IMR-90 (cell line): ENCODE measurements at regions not wholly inside any gene's neighbourhood (a gene's known extent, or its start where the extent isn't known, plus 50 kb on each side); places are given as distances from the start of the nearest gene placed in this dataset.

Experiments used
- ATAC-seq: fragments of 200-7000 bp; cut with Tn5 transposase; 2 replicates; pipeline ENCODE4 v1.9.1; 2020; ENCODE audit warnings: low read depth, mild to moderate bottlenecking, moderate library complexity
- BruUV-seq: library from RNA; stranded (reverse); fragments of 400-500 nt; replicated peaks from 2 replicates; lab custom pipeline; 2021; lab: Mats Ljungman, UMichigan
- CTCF ChIA-PET: fragments of 300-600 bp; formaldehyde crosslinking; extraction: SDS; loops from one replicate; lab custom pipeline; 2021; ENCODE audit warnings: antibody characterized with exemption; lab: Yijun Ruan, JAX
- POLR2A ChIA-PET: fragments of 300-600 bp; sonication (Branson Sonifier 250); formaldehyde crosslinking; loops from one replicate; lab custom pipeline; 2022; ENCODE audit warnings: antibody characterized with exemption; ENCODE audit not compliant: unreplicated experiment; lab: Charles Lee
- DNase-seq: peaks from one replicate; pipeline ENCODE4 v3.0.0; 2013
- H2AFZ ChIP-seq: replicated peaks from 2 replicates; pipeline ENCODE3; 2013; ENCODE audit warnings: low read length, mild to moderate bottlenecking; ENCODE audit not compliant: poor library complexity
- H2AK5ac ChIP-seq: 2 replicates; pipeline ENCODE4 v1.6.1; 2013; ENCODE audit warnings: low read depth, low read length, inconsistent platforms
- H2AK9ac ChIP-seq: replicated peaks from 2 replicates; pipeline ENCODE3; 2013; ENCODE audit warnings: mild to moderate bottlenecking, low read depth, low read length, moderate library complexity; ENCODE audit not compliant: poor library complexity
- H2BK120ac ChIP-seq: 2 replicates; pipeline ENCODE4 v1.6.1; 2013; ENCODE audit warnings: low read depth, low read length, inconsistent platforms
- H2BK15ac ChIP-seq: 3 replicates; pipeline ENCODE4 v1.6.1; 2013; ENCODE audit warnings: low read depth, low read length, inconsistent platforms
- H2BK20ac ChIP-seq: 2 replicates; pipeline ENCODE4 v1.6.1; 2013; ENCODE audit warnings: low read depth, mild to moderate bottlenecking, inconsistent platforms, low read length, moderate library complexity
- H2BK5ac ChIP-seq: 2 replicates; pipeline ENCODE4 v1.6.1; 2013; ENCODE audit warnings: mild to moderate bottlenecking, low read depth, low read length, inconsistent platforms; ENCODE audit not compliant: poor library complexity, severe bottlenecking
- H3K14ac ChIP-seq: replicated peaks from 2 replicates; pipeline ENCODE4 v1.6.1; 2013; ENCODE audit warnings: low read depth, low read length, inconsistent platforms
- H3K18ac ChIP-seq: 2 replicates; pipeline ENCODE4 v1.6.1; 2013; ENCODE audit warnings: low read depth, low read length, control low read depth
- H3K23ac ChIP-seq: 2 replicates; pipeline ENCODE4 v1.6.1; 2013; ENCODE audit warnings: low read depth, low read length, inconsistent platforms
- H3K27ac ChIP-seq: 2 replicates; pipeline ENCODE4 v1.5.1; 2013; ENCODE audit warnings: mild to moderate bottlenecking, control low read depth, low read length; ENCODE audit not compliant: insufficient read depth
- H3K27me3 ChIP-seq: 2 replicates; pipeline ENCODE4 v1.6.1; 2013; ENCODE audit warnings: low read length; ENCODE audit not compliant: control insufficient read depth, insufficient read depth
- H3K36me3 ChIP-seq: 2 replicates; pipeline ENCODE4 v1.6.1; 2013; ENCODE audit warnings: low read length, mixed read lengths; ENCODE audit not compliant: control insufficient read depth, insufficient read depth
- H3K4ac ChIP-seq: 2 replicates; pipeline ENCODE4 v1.6.1; 2013; ENCODE audit warnings: low read depth, low read length, inconsistent platforms
- H3K4me1 ChIP-seq: 2 replicates; pipeline ENCODE4 v1.6.1; 2013; ENCODE audit warnings: low read length, mixed read lengths; ENCODE audit not compliant: control insufficient read depth, insufficient read depth
- H3K4me2 ChIP-seq: 2 replicates; pipeline ENCODE4 v1.6.1; 2013; ENCODE audit warnings: low read depth, mild to moderate bottlenecking, control low read depth, low read length, moderate library complexity
- H3K4me3 ChIP-seq: 2 replicates; pipeline ENCODE4 v1.5.1; 2013; ENCODE audit warnings: low read depth, mild to moderate bottlenecking, control low read depth, low read length, moderate library complexity; ENCODE audit not compliant: insufficient read depth
- H3K56ac ChIP-seq: 2 replicates; pipeline ENCODE4 v1.6.1; 2013; ENCODE audit warnings: low read length, inconsistent platforms; ENCODE audit not compliant: insufficient read depth; ENCODE audit errors: extremely low read depth
- H3K79me1 ChIP-seq, 2 experiments: 2 replicates each; pipeline ENCODE4 v1.6.1; 2013; ENCODE audit warnings: low read length in 2 of 2, inconsistent platforms in 1 of 2, low read depth in 1 of 2
- H3K9ac ChIP-seq: 2 replicates; pipeline ENCODE4 v1.6.1; 2013; ENCODE audit warnings: low read depth, low read length, control low read depth
- H3K9me1 ChIP-seq: 2 replicates; pipeline ENCODE4 v1.6.1; 2013; ENCODE audit warnings: low read length, inconsistent platforms; ENCODE audit not compliant: insufficient read depth
- H3K9me3 ChIP-seq: 2 replicates; pipeline ENCODE4 v1.6.1; 2013; ENCODE audit warnings: low read length; ENCODE audit not compliant: control insufficient read depth, insufficient read depth
- H4K20me1 ChIP-seq: 2 replicates; pipeline ENCODE4 v1.6.1; 2013; ENCODE audit warnings: low read length, inconsistent platforms; ENCODE audit not compliant: insufficient read depth
- H4K5ac ChIP-seq: 2 replicates; pipeline ENCODE4 v1.6.1; 2013; ENCODE audit warnings: mild to moderate bottlenecking, low read depth, low read length, control low read depth
- H4K8ac ChIP-seq, 2 experiments: 2 replicates each; pipeline ENCODE4 v1.6.1; 2013; ENCODE audit warnings: low read depth in 2 of 2, low read length in 2 of 2, control low read depth in 1 of 2, inconsistent platforms in 1 of 2
- H4K91ac ChIP-seq: 2 replicates; pipeline ENCODE4 v1.6.1; 2013; ENCODE audit warnings: low read depth, low read length, inconsistent platforms; ENCODE audit not compliant: insufficient read depth
- CEBPB ChIP-seq: IDR thresholded peaks from 2 replicates; pipeline ENCODE4 v1.6.1; 2012; ENCODE audit warnings: low read depth, low read length, improper control_type of control experiment
- CHD1 ChIP-seq: IDR thresholded peaks from 2 replicates; pipeline ENCODE4 v1.6.1; 2012; ENCODE audit warnings: low read depth, low read length, improper control_type of control experiment
- ELK1 ChIP-seq: fragments of 150-350 bp; IDR thresholded peaks from 2 replicates; pipeline ENCODE4 v1.6.1; 2016; ENCODE audit warnings: low read depth, mild to moderate bottlenecking, low read length, moderate library complexity, borderline replicate concordance
- RAD21 ChIP-seq: IDR thresholded peaks from 2 replicates; pipeline ENCODE4 v1.6.1; 2012; ENCODE audit warnings: low read length, improper control_type of control experiment
- RCOR1 ChIP-seq: IDR thresholded peaks from 2 replicates; pipeline ENCODE4 v1.6.1; 2012; ENCODE audit warnings: mild to moderate bottlenecking, low read length, improper control_type of control experiment; ENCODE audit not compliant: insufficient replicate concordance
- WGBS, 2 experiments: methylation state at CpG; one replicate each; pipeline versions ENCODE4 v1.1.5 to v1.1.7; 2013; ENCODE audit warnings: missing lambda C conversion rate in 2 of 2; ENCODE audit not compliant: insufficient read length in 1 of 2; ENCODE audit errors: extremely low coverage in 2 of 2; 5-methylcytosine and 5-hydroxymethylcytosine counted together
- dilution Hi-C: fragments of 300-500 bp; cut with HindIII; formaldehyde crosslinking; loops from one replicate; pipeline ENCODE4 v1.14.3; 2018; ENCODE audit warnings: low sequenced_read_pairs; ENCODE audit not compliant: unreplicated experiment
- in situ Hi-C: fragments of 300-500 bp; cut with MboI; formaldehyde crosslinking; loops from 3 replicates; pipeline ENCODE4 v1.14.3; 2019; ENCODE audit warnings: low sequenced_read_pairs, inconsistent platforms, mixed read lengths
- intact Hi-C: fragments of 100-400 bp; cut with micrococcal nuclease; formaldehyde crosslinking; loops from 2 replicates; pipeline ENCODE4 v1.10.0; 2022

GRCh38 chr3:194056731-194057415 is 79.1 kb upstream of the HES1 start:
- H3K27ac ChIP-seq: no peak overlapping the region
- CTCF ChIA-PET: no interaction called here
- intact Hi-C loops: no loop called here
- H3K36me3 ChIP-seq: no peaks in the 10 kb centered on the region
- no peak overlapping the region for H3K23ac ChIP-seq
- H2BK20ac ChIP-seq: no peak overlapping the region
- H2AFZ ChIP-seq: peak overlapping the region; percentile 4
- no peaks in the 10 kb centered on the region for H4K20me1 ChIP-seq
- H3K4me3 ChIP-seq: no peak overlapping the region
- no peak overlapping the region for H4K5ac ChIP-seq
- H3K14ac ChIP-seq: no peak overlapping the region
- H3K56ac ChIP-seq: no peak overlapping the region
- BruUV-seq: no TSS peak
- no peaks in the 10 kb centered on the region for H3K9me1 ChIP-seq
- dilution Hi-C loops: no loop called here
- H2BK15ac ChIP-seq: no peak overlapping the region
- no peak overlapping the region for H3K4me2 ChIP-seq
- no peaks in the 10 kb centered on the region for H3K79me1 ChIP-seq
- POLR2A ChIA-PET: no interaction called here
- ATAC-seq: no peak
- peaks cover 3% of the 10 kb centered on the region for H3K4me1 ChIP-seq
- no peak overlapping the region for H3K9ac ChIP-seq
- no peak overlapping the region for H4K8ac ChIP-seq
- H2AK5ac ChIP-seq: no peak overlapping the region
- H2BK120ac ChIP-seq: no peak overlapping the region
- no peak overlapping the region for H3K18ac ChIP-seq
- DNase-seq: no peak
- H3K9me3 ChIP-seq: peaks cover 4% of the 10 kb centered on the region
- H4K91ac ChIP-seq: no peak overlapping the region
- peak overlapping the region; percentile 30 for H2AK9ac ChIP-seq
- WGBS, 2 experiments: 98% methylated on average over 10 of the region's 16 CpGs; no CpG with 5 or more reads in 1 of the 2 experiments
- TF ChIP-seq RAD21: no peak
- no peak for TF ChIP-seq ELK1
- TF ChIP-seq CHD1: no peak
- no peak for TF ChIP-seq CEBPB
- TF ChIP-seq RCOR1: no peak
- no peak overlapping the region for H2BK5ac ChIP-seq
- no peak overlapping the region for H3K4ac ChIP-seq
- in situ Hi-C loops: no loop called here
- peaks cover 15% of the 10 kb centered on the region for H3K27me3 ChIP-seq
